Muscle layer of colon (tissue), 2 donors: ENCODE measurements at regions not wholly inside any gene's neighbourhood (a gene's known extent, or its start where the extent isn't known, plus 50 kb on each side); places are given as distances from the start of the nearest gene placed in this dataset.

Experiments used
- H3K27ac ChIP-seq: one replicate; pipeline ENCODE4 v1.7.0; 2013; ENCODE audit warnings: low read depth, mild to moderate bottlenecking, low read length, moderate library complexity
- H3K27me3 ChIP-seq, 2 donors: one replicate each; pipeline ENCODE4 v1.7.0; 2013; ENCODE audit warnings: low read length in 2 of 2, mild to moderate bottlenecking in 2 of 2; ENCODE audit not compliant: insufficient read depth in 2 of 2, control insufficient read depth in 1 of 2
- H3K36me3 ChIP-seq: one replicate; pipeline ENCODE4 v1.7.0; 2013; ENCODE audit warnings: mild to moderate bottlenecking, low read length; ENCODE audit not compliant: insufficient read depth
- H3K4me1 ChIP-seq: one replicate; pipeline ENCODE4 v1.7.0; 2013; ENCODE audit warnings: mild to moderate bottlenecking, low read length; ENCODE audit not compliant: insufficient read depth
- H3K4me3 ChIP-seq, 2 donors: one replicate each; pipeline ENCODE4 v1.7.0; 2013; ENCODE audit warnings: low read length in 2 of 2, low read depth in 1 of 2, mild to moderate bottlenecking in 1 of 2, moderate library complexity in 1 of 2
- H3K9ac ChIP-seq: one replicate; pipeline ENCODE4 v1.7.0; 2013; ENCODE audit warnings: low read length
- H3K9me3 ChIP-seq: one replicate; pipeline ENCODE4 v1.7.0; 2013; ENCODE audit warnings: mild to moderate bottlenecking, low read length
- donor health status: abdominal sarcoma.
- donor health status: Adenocarcinoma of cecum.

DNA sequence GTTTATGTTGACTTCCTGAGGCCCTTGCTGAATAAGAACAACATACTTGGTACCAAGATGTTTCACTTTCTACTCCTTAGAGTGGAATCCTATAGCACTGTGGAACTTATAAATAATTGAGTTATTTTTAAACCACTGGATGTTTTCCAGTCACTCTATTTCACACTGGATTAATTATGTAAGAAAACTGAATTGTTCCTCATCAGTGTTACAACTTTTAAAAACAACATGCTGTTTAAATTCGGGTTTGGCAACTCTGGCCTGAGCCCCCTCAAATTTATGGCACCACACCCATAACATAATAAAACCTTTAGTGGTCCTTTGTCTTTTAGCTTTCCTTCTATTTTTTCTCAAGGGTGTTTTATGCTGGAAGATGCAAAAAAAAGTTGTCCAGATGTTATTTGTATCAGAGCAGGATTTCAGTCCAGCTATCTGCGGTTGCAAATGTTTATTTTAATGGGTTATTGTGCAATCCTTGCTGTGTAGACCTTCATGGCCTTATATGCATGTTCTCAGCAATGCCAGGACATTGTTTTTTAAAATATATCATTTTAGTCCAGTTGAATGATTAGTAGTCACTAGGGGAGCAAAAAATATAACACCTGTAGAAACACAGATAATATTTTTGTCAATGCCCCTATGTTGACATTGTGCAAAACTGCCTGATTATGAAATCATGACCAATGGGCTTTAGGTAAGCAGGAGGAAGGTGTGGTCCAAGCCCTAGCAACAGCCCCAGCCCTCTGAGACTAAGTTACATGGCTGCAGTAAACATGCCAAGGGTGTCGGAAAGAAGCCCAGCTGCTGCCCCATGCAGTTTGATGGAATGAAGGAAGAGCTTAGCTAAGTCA lies 638.0 kb upstream of the ZEB2 start:
- no peak overlapping the region for H3K4me3 ChIP-seq
- H3K4me1 ChIP-seq, result peaks cover 9% of the 10 kb centered on the region
- no peaks in the 10 kb centered on the region for H3K36me3 ChIP-seq
- no peak overlapping the region for H3K9ac ChIP-seq
- no peaks in the 10 kb centered on the region for H3K27me3 ChIP-seq
- H3K9me3 ChIP-seq, result no peaks in the 10 kb centered on the region
- H3K27ac ChIP-seq, result no peak overlapping the region

- no peak overlapping the region for H3K4me3 ChIP-seq
- no peaks in the 10 kb centered on the region for H3K9me3 ChIP-seq
- no peak overlapping the region for H3K27ac ChIP-seq
These were observed 637.2 kb upstream of the ZEB2 start for GRCh38 chr2:145157036-145157675.

GRCh38 chr2:145156199-145156598 lies 636.3 kb upstream of the ZEB2 start:
- no peaks in the 10 kb centered on the region for H3K27me3 ChIP-seq
- H3K9ac ChIP-seq, result no peak overlapping the region
- H3K9me3 ChIP-seq, result no peaks in the 10 kb centered on the region
- peaks cover 9% of the 10 kb centered on the region for H3K4me1 ChIP-seq
- no peak overlapping the region for H3K4me3 ChIP-seq
- no peak overlapping the region for H3K27ac ChIP-seq
- H3K36me3 ChIP-seq, result no peaks in the 10 kb centered on the region

More at GRCh38 chr2:145157036-145157675, 637.2 kb upstream of the ZEB2 start:
- H3K27me3 ChIP-seq, result no peaks in the 10 kb centered on the region
- no peak overlapping the region for H3K9ac ChIP-seq
- no peaks in the 10 kb centered on the region for H3K36me3 ChIP-seq
- peaks cover 9% of the 10 kb centered on the region for H3K4me1 ChIP-seq

DNA sequence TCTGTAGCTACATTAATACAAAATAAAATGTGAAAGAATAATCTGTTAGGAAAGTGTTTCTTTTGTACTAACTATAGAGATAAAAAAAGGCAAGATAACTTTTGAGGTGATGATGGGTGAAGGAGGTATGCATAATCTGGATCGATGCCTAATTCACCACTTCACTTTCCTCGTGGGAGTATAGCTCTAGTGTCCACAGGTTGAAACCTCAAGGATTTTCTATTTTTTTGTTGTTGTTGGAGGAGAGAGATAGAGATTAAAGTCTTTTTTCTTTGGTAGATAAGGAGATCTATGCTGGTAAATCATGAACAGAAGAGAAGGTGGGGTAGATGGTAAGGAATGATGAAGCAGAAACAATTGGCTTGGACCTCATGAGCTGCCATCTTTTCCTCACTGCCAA lies 635.3 kb upstream of the ZEB2 start:
- Histone ChIP-seq H3K9ac (no peak overlapping the region), H3K27ac (no peak overlapping the region), H3K27me3 (no peaks in the 10 kb centered on the region), H3K36me3 (no peaks in the 10 kb centered on the region), H3K4me3 (no peak overlapping the region), H3K4me1 (peaks cover 9% of the 10 kb centered on the region), H3K9me3 (no peaks in the 10 kb centered on the region)

- Histone ChIP-seq H3K36me3 (no peaks in the 10 kb centered on the region), H3K27me3 (no peaks in the 10 kb centered on the region), H3K4me1 (peaks cover 9% of the 10 kb centered on the region), H3K4me3 (no peak overlapping the region), H3K9ac (no peak overlapping the region), H3K27ac (no peak overlapping the region), H3K9me3 (no peaks in the 10 kb centered on the region)
These were observed 634.8 kb upstream of the ZEB2 start for GRCh38 chr2:145154731-145155130.

- Histone ChIP-seq H3K27ac (no peak overlapping the region), H3K4me3 (no peak overlapping the region), H3K4me1 (no peaks in the 10 kb centered on the region), H3K9me3 (no peaks in the 10 kb centered on the region), H3K36me3 (no peaks in the 10 kb centered on the region), H3K27me3 (no peaks in the 10 kb centered on the region), H3K9ac (no peak overlapping the region)
These were observed 626.8 kb upstream of the ZEB2 start for GRCh38 chr2:145146691-145147090.

DNA sequence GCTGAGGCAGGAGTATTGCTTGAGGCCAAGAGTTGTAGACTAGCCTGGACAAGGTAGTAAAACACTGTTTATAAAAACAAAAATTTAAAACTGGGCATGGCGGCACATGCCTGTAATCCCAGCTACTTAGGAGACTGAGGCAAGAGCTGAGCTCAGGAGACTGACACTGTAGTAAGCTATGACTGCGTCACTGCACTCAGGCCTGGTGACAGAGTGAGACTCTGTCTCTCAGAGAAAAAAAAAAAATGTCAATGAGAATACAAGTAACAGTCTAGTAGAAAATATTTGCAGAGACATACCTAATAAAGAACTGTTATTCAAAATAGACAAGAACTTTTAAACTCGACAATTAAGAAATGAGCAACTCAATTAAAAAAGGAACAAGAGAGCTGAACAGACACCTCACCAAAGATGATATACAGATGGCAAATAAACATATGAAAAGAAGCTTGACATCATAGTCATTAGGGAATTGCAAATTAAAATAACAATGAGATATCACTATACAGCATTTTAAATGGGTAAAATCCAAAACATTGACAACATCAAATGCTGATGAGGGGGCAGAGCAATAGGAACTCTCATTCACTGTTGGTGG lies 624.3 kb upstream of the ZEB2 start:
- Histone ChIP-seq H3K4me3 (no peak overlapping the region), H3K4me1 (no peaks in the 10 kb centered on the region), H3K9me3 (no peaks in the 10 kb centered on the region), H3K9ac (no peak overlapping the region), H3K27ac (no peak overlapping the region), H3K27me3 (no peaks in the 10 kb centered on the region), H3K36me3 (no peaks in the 10 kb centered on the region)

- Histone ChIP-seq H3K27me3 (no peaks in the 10 kb centered on the region), H3K27ac (no peak overlapping the region)
These were observed 622.1 kb upstream of the ZEB2 start for GRCh38 chr2:145141981-145142380.

DNA sequence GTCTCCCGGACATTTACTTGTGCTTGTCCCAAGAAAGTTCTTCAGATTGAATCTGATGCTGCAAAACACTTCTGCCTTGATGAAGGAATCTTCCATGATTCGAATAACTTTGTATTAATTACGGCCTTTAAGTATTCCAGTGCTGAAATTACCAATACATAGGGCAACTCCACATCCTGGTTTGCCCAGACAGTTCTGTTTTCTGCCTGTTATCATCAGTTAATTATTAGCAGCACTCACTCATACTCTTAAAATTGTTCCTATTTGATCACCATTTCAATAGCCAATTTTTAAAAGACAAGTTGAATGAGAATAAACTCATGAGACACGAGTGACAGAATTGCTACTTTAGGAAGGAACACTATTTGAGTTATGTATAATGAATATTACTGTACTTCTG lies 620.7 kb upstream of the ZEB2 start:
- H3K4me3 ChIP-seq, result no peak overlapping the region
- H3K36me3 ChIP-seq, result no peaks in the 10 kb centered on the region
- no peak overlapping the region for H3K9ac ChIP-seq
- no peaks in the 10 kb centered on the region for H3K27me3 ChIP-seq
- no peak overlapping the region for H3K27ac ChIP-seq
- H3K4me1 ChIP-seq, result no peaks in the 10 kb centered on the region
- H3K9me3 ChIP-seq, result no peaks in the 10 kb centered on the region

More at GRCh38 chr2:145141981-145142380, 622.1 kb upstream of the ZEB2 start:
- no peak overlapping the region for H3K9ac ChIP-seq
- H3K4me1 ChIP-seq, result no peaks in the 10 kb centered on the region
- H3K9me3 ChIP-seq, result no peaks in the 10 kb centered on the region
- no peaks in the 10 kb centered on the region for H3K36me3 ChIP-seq
- no peak overlapping the region for H3K4me3 ChIP-seq

DNA sequence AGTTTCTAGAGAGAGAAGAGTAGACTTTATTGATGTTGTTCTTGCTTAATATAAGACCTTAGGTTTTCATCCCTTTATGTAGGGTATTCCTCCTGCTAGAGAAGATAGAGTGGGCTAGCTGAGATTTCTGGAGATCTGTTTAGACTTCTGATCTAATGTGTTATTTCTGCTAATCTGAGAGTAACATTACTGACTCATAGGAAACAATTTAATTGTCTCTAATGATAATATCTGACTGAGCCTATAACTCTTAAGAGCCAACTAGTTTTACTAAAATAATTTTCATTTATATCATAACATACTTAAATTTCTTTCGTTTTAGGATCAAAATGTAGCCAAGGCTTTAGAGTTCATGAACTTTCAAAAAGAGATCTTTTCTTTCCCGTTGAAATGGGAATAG lies 618.7 kb upstream of the ZEB2 start:
- Histone ChIP-seq H3K4me3 (no peak overlapping the region), H3K27ac (no peak overlapping the region), H3K9ac (no peak overlapping the region), H3K36me3 (no peaks in the 10 kb centered on the region), H3K9me3 (no peaks in the 10 kb centered on the region), H3K4me1 (no peaks in the 10 kb centered on the region), H3K27me3 (no peaks in the 10 kb centered on the region)

GRCh38 chr2:145137901-145138300 lies 618.0 kb upstream of the ZEB2 start:
- Histone ChIP-seq H3K36me3 (no peaks in the 10 kb centered on the region), H3K9ac (no peak overlapping the region), H3K4me1 (no peaks in the 10 kb centered on the region)

More at GRCh38 chr2:145137901-145138300, 618.0 kb upstream of the ZEB2 start:
- no peaks in the 10 kb centered on the region for H3K9me3 ChIP-seq
- no peak overlapping the region for H3K27ac ChIP-seq
- no peaks in the 10 kb centered on the region for H3K27me3 ChIP-seq
- no peak overlapping the region for H3K4me3 ChIP-seq
